Adrenal gland (tissue), 5 donors: ENCODE measurements at regions not wholly inside any gene's neighbourhood (a gene's known extent, or its start where the extent isn't known, plus 50 kb on each side); places are given as distances from the start of the nearest gene placed in this dataset.

Source experiments
- POLR2A ChIP-seq, 2 donors: fragments of 450-650 bp; IDR thresholded peaks; one replicate each; pipeline ENCODE4 v1.6.1; 2017; ENCODE audit warnings: antibody characterized with exemption in 2 of 2, mild to moderate bottlenecking in 2 of 2, moderate library complexity in 1 of 2
- TF ChIP-seq, protein P1 (sequence below), 6 experiments: fragments of 450-650 bp in 4 of 6; fragments of 200-600 bp in 2 of 6; sonication (generic) in 1 of 6; IDR thresholded peaks; 1 replicate in 5 of 6; 2 replicates in 1 of 6; pipeline versions ENCODE4 v1.5.1 to v1.8.0; 2016 to 2021; ENCODE audit warnings: antibody characterized with exemption in 6 of 6, mild to moderate bottlenecking in 2 of 6, moderate library complexity in 1 of 6
- donor health status: DM: no; HTN: no; CAD: no.

GRCh38 chr18:77862066-77862757 lies 612.6 kb downstream of the GALR1 start:
- TF ChIP-seq, protein P1, sequence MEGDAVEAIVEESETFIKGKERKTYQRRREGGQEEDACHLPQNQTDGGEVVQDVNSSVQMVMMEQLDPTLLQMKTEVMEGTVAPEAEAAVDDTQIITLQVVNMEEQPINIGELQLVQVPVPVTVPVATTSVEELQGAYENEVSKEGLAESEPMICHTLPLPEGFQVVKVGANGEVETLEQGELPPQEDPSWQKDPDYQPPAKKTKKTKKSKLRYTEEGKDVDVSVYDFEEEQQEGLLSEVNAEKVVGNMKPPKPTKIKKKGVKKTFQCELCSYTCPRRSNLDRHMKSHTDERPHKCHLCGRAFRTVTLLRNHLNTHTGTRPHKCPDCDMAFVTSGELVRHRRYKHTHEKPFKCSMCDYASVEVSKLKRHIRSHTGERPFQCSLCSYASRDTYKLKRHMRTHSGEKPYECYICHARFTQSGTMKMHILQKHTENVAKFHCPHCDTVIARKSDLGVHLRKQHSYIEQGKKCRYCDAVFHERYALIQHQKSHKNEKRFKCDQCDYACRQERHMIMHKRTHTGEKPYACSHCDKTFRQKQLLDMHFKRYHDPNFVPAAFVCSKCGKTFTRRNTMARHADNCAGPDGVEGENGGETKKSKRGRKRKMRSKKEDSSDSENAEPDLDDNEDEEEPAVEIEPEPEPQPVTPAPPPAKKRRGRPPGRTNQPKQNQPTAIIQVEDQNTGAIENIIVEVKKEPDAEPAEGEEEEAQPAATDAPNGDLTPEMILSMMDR (IDR thresholded peaks at IDR 0.05), result no peak
- no peak for TF ChIP-seq POLR2A (IDR thresholded peaks at IDR 0.05)
